NCI-H2081 (cell line): ENCODE measurements at regions not wholly inside any gene's neighbourhood (a gene's known extent, or its start where the extent isn't known, plus 50 kb on each side); places are given as distances from the start of the nearest gene placed in this dataset.

ENCODE experiments used
- DNase-seq, 2 experiments: peaks; one replicate each; lab custom pipeline; 2025; lab: John Stamatoyannopoulos, UW

- no peak for DNase-seq
Measured at GRCh38 chr5:133686566-133686965, 74.2 kb upstream of the FSTL4 start.

GRCh38 chr5:133685402-133686018, 73.2 kb upstream of the FSTL4 start:
- no peak for DNase-seq

- DNase-seq = no peak
Measured at GRCh38 chr5:133683646-133684596, 71.6 kb upstream of the FSTL4 start.

DNA sequence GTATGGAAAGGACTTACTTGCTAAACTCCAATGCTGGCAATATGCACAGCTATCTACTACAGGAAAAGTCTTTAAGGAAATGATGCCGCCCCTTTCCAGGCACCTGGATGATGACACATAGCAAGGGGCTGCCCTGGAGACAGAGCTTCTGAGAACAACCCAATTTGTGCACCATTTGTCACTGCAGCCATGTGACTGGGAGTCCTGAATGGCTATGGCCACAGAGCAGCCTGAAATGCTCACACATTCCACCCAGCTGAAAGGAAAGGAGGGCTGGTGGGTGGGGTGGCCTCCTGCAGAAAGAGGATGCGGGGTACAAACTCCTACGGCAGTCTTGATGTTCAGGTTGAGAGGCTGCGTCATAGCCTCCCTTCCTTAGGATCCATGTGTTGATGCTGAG, 70.1 kb upstream of the FSTL4 start:
- DNase-seq = no peak

GRCh38 chr5:133681896-133682295, 69.6 kb upstream of the FSTL4 start:
- DNase-seq = no peak

- DNase-seq = no peak
Measured at GRCh38 chr5:133680830-133681565, 68.7 kb upstream of the FSTL4 start.

DNA sequence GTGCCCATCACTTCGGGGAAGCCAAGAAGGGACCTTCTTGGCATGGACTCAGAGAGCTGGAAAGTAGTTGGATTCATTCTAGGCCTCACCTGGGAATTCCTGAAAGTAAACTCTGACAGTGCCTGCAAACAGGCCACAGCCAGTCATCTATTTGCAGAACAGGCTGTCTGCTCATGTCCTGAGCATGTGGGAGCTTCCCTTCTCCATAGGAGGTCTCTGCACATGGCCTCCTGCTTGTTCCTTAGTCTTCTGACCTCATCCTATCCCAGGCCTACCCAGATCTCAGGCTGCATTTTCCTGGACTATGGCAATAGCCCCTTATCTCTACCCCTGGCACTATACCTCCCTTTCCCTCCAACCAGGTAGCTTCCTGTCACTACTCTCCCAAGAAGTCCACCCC, 67.2 kb upstream of the FSTL4 start:
- DNase-seq = no peak

GRCh38 chr5:133675376-133676154, 63.2 kb upstream of the FSTL4 start:
- no peak for DNase-seq

DNA sequence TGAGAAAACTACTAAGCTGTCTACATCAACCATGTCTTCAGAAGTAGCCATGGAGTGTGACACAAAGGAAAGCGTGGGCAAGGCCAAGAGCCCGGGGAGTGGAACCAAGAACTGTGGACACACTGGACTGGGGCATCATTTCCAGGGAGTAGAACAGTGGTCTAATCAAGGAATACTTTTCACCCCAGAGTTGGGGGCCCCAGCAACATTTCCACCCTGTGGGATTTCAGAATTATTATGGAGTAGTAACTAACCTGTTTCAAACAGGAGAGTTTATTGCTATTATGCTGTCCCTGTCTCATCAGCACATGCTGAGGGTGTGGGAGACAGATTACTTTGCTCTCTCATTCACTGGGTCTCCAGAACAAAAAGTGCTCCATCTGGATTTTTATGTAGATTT, 58.0 kb upstream of the FSTL4 start:
- DNase-seq = no peak

DNA sequence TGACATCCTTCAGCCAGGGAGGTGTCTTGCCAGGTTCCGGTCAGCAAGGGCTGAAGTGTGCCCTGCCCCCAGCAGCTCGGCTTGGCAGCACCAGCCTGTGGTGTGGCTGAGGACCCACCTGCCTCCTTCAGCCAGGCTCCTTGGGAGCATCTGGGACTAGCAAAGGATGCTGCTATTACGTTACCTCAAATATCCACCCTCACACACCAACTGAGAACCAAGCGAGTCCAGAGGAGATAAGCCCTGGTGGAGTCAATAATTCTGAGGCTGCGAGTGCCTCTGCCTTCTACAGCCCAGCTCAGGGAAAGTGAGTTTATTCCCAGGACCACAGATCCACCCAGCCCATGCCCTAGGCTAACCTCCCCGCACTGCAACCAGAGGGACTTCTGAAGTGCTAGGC, 57.1 kb upstream of the FSTL4 start:
- DNase-seq = no peak

DNA sequence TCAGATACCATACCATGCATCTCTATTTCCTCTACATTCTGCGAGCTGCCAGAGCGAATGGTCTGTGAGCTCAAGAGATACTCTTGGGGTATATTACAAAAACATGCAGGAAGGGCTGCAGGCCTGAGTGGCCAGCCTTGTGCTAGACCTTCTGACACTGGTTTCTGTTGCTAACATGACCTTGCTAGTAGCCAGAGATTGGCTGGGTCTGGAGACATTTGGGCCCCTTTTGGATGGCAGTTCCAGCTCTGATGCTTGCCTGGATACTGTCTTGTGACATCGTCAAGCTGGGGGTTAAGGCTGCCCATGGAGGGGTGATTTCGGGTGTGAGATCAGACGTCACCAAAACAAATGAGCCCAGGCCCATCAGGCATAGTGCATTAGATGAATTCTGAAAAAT, 56.1 kb upstream of the FSTL4 start:
- DNase-seq = no peak

DNA sequence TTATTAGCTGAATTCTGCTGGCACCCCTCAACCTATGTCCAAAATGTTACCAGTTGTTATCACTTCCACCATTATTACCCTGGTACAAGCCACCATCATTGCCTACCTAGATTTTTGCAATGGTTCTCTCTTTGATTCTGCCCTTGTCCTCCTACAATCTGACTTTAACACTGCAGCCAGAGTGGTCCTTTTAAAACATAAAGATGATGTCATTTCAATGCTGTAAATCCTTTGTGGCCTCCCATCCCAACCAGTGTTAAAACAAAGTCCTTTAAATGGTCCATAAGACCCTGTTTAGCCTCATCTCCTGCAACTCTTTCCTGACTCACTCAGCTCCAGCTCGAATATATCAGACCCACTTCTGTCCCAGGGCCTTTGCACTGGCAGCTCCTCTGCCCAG, 54.9 kb upstream of the FSTL4 start:
- no peak for DNase-seq

GRCh38 chr5:133665571-133665970, 53.2 kb upstream of the FSTL4 start:
- DNase-seq = no peak

DNA sequence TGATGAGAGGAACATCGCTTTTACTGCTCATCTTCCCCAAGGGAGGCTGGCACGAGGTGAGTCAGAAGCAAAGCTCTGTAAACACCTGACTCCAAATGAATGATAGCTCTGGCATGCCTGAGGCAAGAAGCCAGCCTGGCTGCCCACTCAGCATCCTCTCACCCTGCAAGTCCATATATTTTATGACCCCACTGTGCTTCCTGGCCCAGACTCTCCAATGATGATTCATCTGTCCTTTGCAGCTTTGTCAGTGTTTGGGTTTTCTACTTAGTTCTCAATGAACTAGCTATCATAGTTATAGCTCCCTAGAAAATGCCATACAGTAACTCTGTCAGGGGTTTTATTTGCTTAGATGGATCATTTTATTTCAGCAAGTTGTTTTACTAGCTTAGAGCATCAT, 52.1 kb upstream of the FSTL4 start:
- DNase-seq = no peak

- no peak for DNase-seq
Measured at GRCh38 chr5:133663397-133664054, 51.2 kb upstream of the FSTL4 start.

DNA sequence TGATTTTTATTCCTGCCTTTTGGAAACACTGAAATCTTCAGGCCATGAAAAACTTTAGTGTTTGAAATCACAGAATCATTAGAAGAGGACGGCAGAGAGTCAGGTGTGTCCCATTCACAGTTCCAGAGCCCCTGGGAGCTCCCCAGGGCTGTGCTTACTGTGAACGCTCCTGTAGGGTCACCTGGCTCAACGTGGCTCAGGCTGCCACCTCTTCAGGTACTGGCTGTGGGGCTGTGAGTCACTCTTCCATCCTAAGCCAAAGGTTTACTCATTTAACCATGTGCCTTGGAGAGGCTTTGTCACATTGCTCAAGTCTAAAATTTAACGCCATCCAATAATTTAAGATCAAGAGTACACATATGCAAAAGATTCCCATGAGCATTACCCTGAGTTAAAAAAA, 50.2 kb upstream of the FSTL4 start:
- DNase-seq = no peak
